Liver (tissue), 7 donors: ENCODE measurements at regions not wholly inside any gene's neighbourhood (a gene's known extent, or its start where the extent isn't known, plus 50 kb on each side); places are given as distances from the start of the nearest gene placed in this dataset.

Experiments used
- DNase-seq: peaks from one replicate; pipeline ENCODE4 v3.0.0-alpha.2; 2017; ENCODE audit warnings: low spot score
- H3K27ac ChIP-seq, 2 donors: one replicate each; pipeline ENCODE4 v1.7.0; 2013; ENCODE audit warnings: inconsistent platforms in 2 of 2, low read length in 2 of 2, control low read depth in 1 of 2, low read depth in 1 of 2, mild to moderate bottlenecking in 1 of 2
- H3K27me3 ChIP-seq, 4 donors: one replicate each; pipeline versions ENCODE4 v1.6.1 to v1.7.0; 2013; ENCODE audit warnings: low read length in 3 of 4, inconsistent platforms in 1 of 4, mild to moderate bottlenecking in 1 of 4, moderate library complexity in 1 of 4; ENCODE audit not compliant: control insufficient read depth in 4 of 4, insufficient read depth in 4 of 4
- H3K36me3 ChIP-seq, 4 donors: one replicate each; pipeline versions ENCODE4 v1.6.1 to v1.7.0; 2013; ENCODE audit warnings: low read length in 3 of 4, mild to moderate bottlenecking in 3 of 4, low read depth in 1 of 4, moderate library complexity in 1 of 4; ENCODE audit not compliant: control insufficient read depth in 4 of 4, insufficient read depth in 3 of 4
- H3K4me1 ChIP-seq, 4 donors: one replicate each; pipeline versions ENCODE4 v1.6.1 to v1.7.0; 2013; ENCODE audit warnings: low read length in 3 of 4, mild to moderate bottlenecking in 3 of 4, moderate library complexity in 1 of 4; ENCODE audit not compliant: control insufficient read depth in 4 of 4, insufficient read depth in 4 of 4
- H3K4me3 ChIP-seq, 3 donors: one replicate each; pipeline versions ENCODE4 v1.6.1 to v1.7.0; 2013; ENCODE audit warnings: low read length in 3 of 3, control low read depth in 1 of 3, low read depth in 1 of 3, mild to moderate bottlenecking in 1 of 3
- H3K9ac ChIP-seq, 2 donors: one replicate each; pipeline ENCODE4 v1.7.0; 2013; ENCODE audit warnings: low read length in 2 of 2, mild to moderate bottlenecking in 2 of 2, moderate library complexity in 2 of 2, control low read depth in 1 of 2, low read depth in 1 of 2
- H3K9me3 ChIP-seq, 4 donors: one replicate each; pipeline versions ENCODE4 v1.6.1 to v1.7.0; 2013; ENCODE audit warnings: low read length in 3 of 4; ENCODE audit not compliant: control insufficient read depth in 4 of 4
- ATF3 ChIP-seq: IDR thresholded peaks from 2 replicates; pipeline ENCODE4 v1.6.1; 2016; ENCODE audit warnings: antibody characterized with exemption
- EGR1 ChIP-seq, 2 donors: IDR thresholded peaks; 2 replicates each; pipeline ENCODE4 v1.6.1; 2016 to 2018; ENCODE audit warnings: antibody characterized with exemption in 2 of 2, low read depth in 2 of 2
- FOXA1 ChIP-seq: IDR thresholded peaks from 2 replicates; pipeline ENCODE4 v1.6.1; 2016; ENCODE audit warnings: antibody characterized with exemption
- GABPA ChIP-seq, 2 donors: IDR thresholded peaks in 1 of 2; conservative IDR thresholded peaks in 1 of 2; 2 replicates each; pipeline ENCODE4 v1.6.1; 2016; ENCODE audit warnings: antibody characterized with exemption in 2 of 2, mild to moderate bottlenecking in 1 of 2, moderate library complexity in 1 of 2
- HNF4A ChIP-seq, 2 donors: conservative IDR thresholded peaks; 2 replicates each; pipeline ENCODE4 v1.6.1; 2016; ENCODE audit warnings: antibody characterized with exemption in 2 of 2, mild to moderate bottlenecking in 2 of 2
- JUND ChIP-seq, 2 donors: IDR thresholded peaks; 2 replicates each; pipeline ENCODE4 v1.6.1; 2016; ENCODE audit warnings: antibody characterized with exemption in 2 of 2
- NR2F2 ChIP-seq: IDR thresholded peaks from 2 replicates; pipeline ENCODE4 v1.6.1; 2016; ENCODE audit warnings: antibody characterized with exemption
- RXRA ChIP-seq, 2 donors: IDR thresholded peaks; 2 replicates each; pipeline ENCODE4 v1.6.1; 2017 to 2018; ENCODE audit warnings: antibody characterized with exemption in 2 of 2, mild to moderate bottlenecking in 1 of 2
- SP1 ChIP-seq: IDR thresholded peaks from 2 replicates; pipeline ENCODE4 v1.6.1; 2018; ENCODE audit warnings: antibody characterized with exemption, mild to moderate bottlenecking
- TAF1 ChIP-seq: conservative IDR thresholded peaks from 2 replicates; pipeline ENCODE4 v1.6.1; 2016; ENCODE audit warnings: antibody characterized with exemption, mild to moderate bottlenecking
- YY1 ChIP-seq: IDR thresholded peaks from 2 replicates; pipeline ENCODE4 v1.6.1; 2016; ENCODE audit warnings: antibody characterized with exemption, mild to moderate bottlenecking
- WGBS: extraction: QIAGEN DNeasy Blood & Tissue Kit; methylation state at CpG from one replicate; pipeline ENCODE4 v1.1.7; 2013; 5-methylcytosine and 5-hydroxymethylcytosine counted together
- TF ChIP-seq, protein P1 (sequence below): IDR thresholded peaks from 2 replicates; pipeline ENCODE4 v1.6.1; 2016; ENCODE audit warnings: antibody characterized with exemption
- donor health status: healthy.
- donor health status: healthy.
- donor health status: healthy.
- donor health status: healthy.

DNA sequence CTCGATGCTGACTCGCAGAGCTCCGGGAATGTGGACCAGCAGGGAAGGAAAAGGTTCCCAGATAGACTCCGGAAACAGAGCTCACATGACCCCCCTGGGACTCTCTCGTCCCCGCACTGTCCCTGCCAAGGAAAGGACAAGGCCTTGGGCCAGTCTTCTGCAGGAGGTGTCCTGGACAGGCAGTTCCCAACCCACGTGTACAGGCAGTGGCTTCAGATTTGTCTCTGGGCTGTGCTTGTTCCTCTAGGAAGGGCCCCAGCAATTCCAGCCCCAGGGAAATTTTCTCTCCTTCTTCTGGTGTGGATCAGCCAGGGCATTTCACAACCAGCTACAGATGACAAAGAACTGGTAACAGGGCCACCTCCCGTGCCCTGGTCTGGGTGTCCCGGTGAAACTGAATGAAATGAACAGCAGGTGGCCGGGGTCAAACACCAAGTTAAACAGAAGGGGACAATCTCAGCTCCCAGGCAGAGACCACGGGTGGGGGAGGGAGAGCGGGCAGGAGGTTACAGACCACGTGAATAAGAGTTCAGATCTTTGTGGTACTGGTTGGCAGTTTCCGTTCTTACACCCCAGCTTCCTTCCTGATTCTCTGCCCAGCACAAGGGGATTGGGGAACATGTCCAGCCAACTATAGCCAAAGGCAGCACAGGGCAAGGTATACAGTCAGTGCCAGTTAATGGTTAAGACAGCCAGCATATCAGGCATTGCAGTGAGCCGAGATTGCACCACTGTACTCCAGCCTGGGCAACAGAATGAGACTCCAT is 52.2 kb upstream of the CAB39 start:
- H3K9ac ChIP-seq, result no peak overlapping the region
- TF ChIP-seq RXRA (IDR thresholded peaks at IDR 0.05), result no peak
- no peak for TF ChIP-seq SP1
- TF ChIP-seq EGR1 (IDR thresholded peaks at IDR 0.05; ENCODE audit: low read depth in 2 of 2), result no peak
- TF ChIP-seq TAF1, result no peak
- no peak for TF ChIP-seq FOXA1
- no peak for TF ChIP-seq GABPA (IDR thresholded peaks at IDR 0.05 in 1 of 2, conservative IDR thresholded peaks at IDR 0.05 in 1 of 2)
- TF ChIP-seq, protein P1, sequence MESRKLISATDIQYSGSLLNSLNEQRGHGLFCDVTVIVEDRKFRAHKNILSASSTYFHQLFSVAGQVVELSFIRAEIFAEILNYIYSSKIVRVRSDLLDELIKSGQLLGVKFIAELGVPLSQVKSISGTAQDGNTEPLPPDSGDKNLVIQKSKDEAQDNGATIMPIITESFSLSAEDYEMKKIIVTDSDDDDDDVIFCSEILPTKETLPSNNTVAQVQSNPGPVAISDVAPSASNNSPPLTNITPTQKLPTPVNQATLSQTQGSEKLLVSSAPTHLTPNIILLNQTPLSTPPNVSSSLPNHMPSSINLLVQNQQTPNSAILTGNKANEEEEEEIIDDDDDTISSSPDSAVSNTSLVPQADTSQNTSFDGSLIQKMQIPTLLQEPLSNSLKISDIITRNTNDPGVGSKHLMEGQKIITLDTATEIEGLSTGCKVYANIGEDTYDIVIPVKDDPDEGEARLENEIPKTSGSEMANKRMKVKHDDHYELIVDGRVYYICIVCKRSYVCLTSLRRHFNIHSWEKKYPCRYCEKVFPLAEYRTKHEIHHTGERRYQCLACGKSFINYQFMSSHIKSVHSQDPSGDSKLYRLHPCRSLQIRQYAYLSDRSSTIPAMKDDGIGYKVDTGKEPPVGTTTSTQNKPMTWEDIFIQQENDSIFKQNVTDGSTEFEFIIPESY, result no peak
- no peak for TF ChIP-seq NR2F2
- no peak for TF ChIP-seq YY1
- TF ChIP-seq ATF3, result no peak
- TF ChIP-seq JUND (IDR thresholded peaks at IDR 0.05), result no peak
- no peaks in the 10 kb centered on the region for H3K36me3 ChIP-seq
- no peak overlapping the region for H3K4me3 ChIP-seq
- peak; percentile 50 for DNase-seq
- no peaks in the 10 kb centered on the region for H3K4me1 ChIP-seq
- no peaks in the 10 kb centered on the region for H3K27me3 ChIP-seq
- H3K9me3 ChIP-seq, result no peaks in the 10 kb centered on the region
- WGBS, result 59% methylated on average over 15 of the region's 15 CpGs
- H3K27ac ChIP-seq, result no peak overlapping the region

DNA sequence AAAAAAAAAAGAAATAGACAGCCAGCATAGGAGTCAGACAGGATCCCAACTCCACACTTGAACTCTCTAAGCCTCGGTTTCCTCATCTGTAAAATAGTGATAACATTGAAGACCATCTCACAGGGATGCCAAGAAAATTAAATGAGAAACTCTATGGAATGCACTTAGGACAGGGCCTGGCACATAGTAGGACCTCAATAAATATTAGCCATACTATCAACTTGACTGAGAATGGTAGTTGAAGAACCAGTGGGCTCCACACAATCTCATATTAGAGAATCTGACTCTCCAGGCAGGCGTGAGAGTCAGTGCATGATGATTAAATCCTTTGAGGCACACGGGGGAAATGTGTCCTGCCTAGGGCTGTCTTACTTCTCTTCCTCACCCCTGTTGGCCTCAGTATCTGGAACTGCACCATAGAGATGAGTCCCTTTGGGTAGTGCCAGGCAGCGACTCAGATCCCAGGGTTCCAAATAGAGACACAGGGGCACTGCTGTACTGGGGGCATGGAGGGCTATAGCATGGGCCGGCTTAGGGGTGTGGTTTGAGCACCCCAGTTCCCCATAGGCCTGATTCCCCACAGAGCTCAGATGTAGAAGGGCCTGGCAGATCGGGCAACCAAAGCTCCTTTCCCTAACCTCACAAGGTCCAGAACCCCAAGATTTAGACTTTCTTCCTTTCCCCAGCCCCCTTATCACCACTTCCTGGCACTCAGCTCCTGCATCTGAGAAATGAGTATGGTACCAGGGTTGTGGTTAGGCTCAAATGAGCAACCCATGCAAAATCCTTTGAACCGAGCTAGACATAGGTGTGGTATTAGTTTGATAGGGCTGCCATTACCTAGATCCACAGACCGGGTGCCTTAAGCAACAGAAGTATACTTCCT is 51.3 kb upstream of the CAB39 start:
- Histone ChIP-seq H3K36me3 (no peaks in the 10 kb centered on the region), H3K4me3 (no peak overlapping the region), H3K9ac (no peak overlapping the region), H3K4me1 (no peaks in the 10 kb centered on the region), H3K27ac (no peak overlapping the region), H3K27me3 (no peaks in the 10 kb centered on the region), H3K9me3 (no peaks in the 10 kb centered on the region)
- no peak for DNase-seq
- TF ChIP-seq HNF4A (conservative IDR thresholded peaks at IDR 0.05) (no peak), TAF1 (no peak), EGR1 (IDR thresholded peaks at IDR 0.05; ENCODE audit: low read depth in 2 of 2) (no peak), JUND (IDR thresholded peaks at IDR 0.05) (no peak), SP1 (no peak), GABPA (IDR thresholded peaks at IDR 0.05 in 1 of 2, conservative IDR thresholded peaks at IDR 0.05 in 1 of 2) (no peak), FOXA1 (no peak)
- TF ChIP-seq, protein P1, result no peak
- WGBS, result 83% methylated on average over 8 of the region's 8 CpGs
